OCI-LY7 (cell line): ENCODE measurements at regions not wholly inside any gene's neighbourhood (a gene's known extent, or its start where the extent isn't known, plus 50 kb on each side); places are given as distances from the start of the nearest gene placed in this dataset.

Experiments used
- CTCF ChIP-seq: fragments of 200-600 bp; sonication (generic); conservative IDR thresholded peaks from 2 replicates; pipeline ENCODE4 v1.5.1; 2014; ENCODE audit warnings: mild to moderate bottlenecking, antibody characterized with exemption, low read length, moderate library complexity, mixed read lengths
- EZH2phosphoT487 ChIP-seq: fragments of 200-600 bp; sonication (generic); IDR thresholded peaks from 2 replicates; pipeline ENCODE4 v1.6.1; 2018; ENCODE audit warnings: low read depth, borderline replicate concordance, mild to moderate bottlenecking, mixed run types, antibody characterized with exemption, low read length, moderate library complexity, mixed read lengths

DNA sequence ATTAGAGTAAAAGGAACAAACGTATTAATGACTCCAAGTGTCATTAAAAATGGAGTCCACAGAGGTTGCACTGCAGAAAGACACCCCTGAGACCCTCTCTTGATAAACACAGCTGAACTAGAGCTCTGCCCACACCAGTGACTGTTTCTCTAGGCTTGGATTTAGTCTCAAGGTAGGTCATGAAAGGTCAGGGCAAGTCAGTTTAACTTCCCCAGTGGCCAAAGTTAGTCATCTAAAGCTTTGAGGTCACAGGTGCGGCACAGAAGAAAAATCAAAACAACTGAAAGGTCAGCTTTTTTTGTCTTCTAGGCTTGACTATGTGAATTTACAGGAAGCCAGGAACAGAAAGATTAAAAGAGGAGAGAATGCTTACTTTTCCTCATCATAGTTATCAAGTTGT is 749.6 kb downstream of the RAB28 start:
- TF ChIP-seq CTCF (no peak), EZH2phosphoT487 (no peak)
